ENCODE measurements at regions not wholly inside any gene's neighbourhood (a gene's known extent, or its start where the extent isn't known, plus 50 kb on each side); places are given as distances from the start of the nearest gene placed in this dataset.

DNA sequence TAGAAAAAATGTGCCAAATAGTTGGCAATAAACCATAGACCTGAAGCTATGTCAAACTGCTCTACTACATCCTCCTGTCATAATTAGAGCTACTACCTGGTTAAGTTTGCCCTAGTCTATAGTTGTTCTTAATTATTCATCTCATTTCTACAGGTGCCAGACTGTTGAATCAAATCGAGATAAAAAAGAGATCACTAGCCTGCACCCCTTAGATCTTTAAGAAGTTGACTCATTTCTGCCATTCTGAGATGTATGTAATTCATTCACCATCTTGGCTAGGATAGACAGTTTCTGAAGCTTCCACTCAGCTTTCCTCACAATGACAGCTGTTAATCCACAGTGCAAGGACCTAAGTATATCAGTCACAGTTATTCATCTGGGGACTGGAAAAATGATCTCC lies 452.1 kb upstream of the BOD1L1 start:
- DNase-seq (ENCODE audit: low spot score) = no peak
- no peak overlapping the region for H3K27ac ChIP-seq
- no peak overlapping the region for H3K4me3 ChIP-seq
- no peak for TF ChIP-seq CTCF (IDR thresholded peaks at IDR 0.05)

GRCh38 chr4:14083150-14083549 lies 455.6 kb upstream of the BOD1L1 start:
- DNase-seq (ENCODE audit: low spot score) = no peak
- Histone ChIP-seq H3K27ac (no peak overlapping the region), H3K4me3 (no peak overlapping the region)
- TF ChIP-seq CTCF (IDR thresholded peaks at IDR 0.05) = no peak

DNA sequence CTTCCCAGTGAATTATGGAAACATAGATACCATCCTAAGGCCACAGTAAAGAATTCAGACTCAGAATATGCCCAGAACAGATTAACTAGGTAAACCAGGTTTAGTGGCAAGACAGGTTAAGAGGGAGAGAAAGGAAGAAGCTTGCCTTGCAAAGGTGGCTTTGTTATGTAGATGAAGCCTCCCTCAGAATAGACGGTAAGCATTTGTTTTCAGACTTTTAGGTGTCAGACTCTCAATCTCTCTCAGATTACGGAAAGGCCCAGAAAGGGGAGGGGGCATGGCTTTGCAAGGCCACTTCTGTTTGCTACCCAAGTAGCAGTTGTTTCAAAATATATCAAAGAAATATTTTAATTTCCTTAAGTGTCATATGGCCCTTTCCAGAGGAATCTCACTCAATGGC lies 457.1 kb upstream of the BOD1L1 start:
- no peak overlapping the region for H3K27ac ChIP-seq
- no peak for TF ChIP-seq CTCF (IDR thresholded peaks at IDR 0.05)

GRCh38 chr4:14087459-14087858 lies 459.9 kb upstream of the BOD1L1 start:
- TF ChIP-seq CTCF (IDR thresholded peaks at IDR 0.05) = no peak
- H3K27ac ChIP-seq = no peak overlapping the region

More for the DNA sequence above, 457.1 kb upstream of the BOD1L1 start:
- no peak overlapping the region for H3K4me3 ChIP-seq
- no peak for DNase-seq (ENCODE audit: low spot score)

GRCh38 chr4:14087921-14088320 lies 460.4 kb upstream of the BOD1L1 start:
- TF ChIP-seq CTCF (IDR thresholded peaks at IDR 0.05) = no peak
- H3K4me3 ChIP-seq = no peak overlapping the region

More at GRCh38 chr4:14087459-14087858, 459.9 kb upstream of the BOD1L1 start:
- DNase-seq (ENCODE audit: low spot score) = no peak
- no peak overlapping the region for H3K4me3 ChIP-seq

DNA sequence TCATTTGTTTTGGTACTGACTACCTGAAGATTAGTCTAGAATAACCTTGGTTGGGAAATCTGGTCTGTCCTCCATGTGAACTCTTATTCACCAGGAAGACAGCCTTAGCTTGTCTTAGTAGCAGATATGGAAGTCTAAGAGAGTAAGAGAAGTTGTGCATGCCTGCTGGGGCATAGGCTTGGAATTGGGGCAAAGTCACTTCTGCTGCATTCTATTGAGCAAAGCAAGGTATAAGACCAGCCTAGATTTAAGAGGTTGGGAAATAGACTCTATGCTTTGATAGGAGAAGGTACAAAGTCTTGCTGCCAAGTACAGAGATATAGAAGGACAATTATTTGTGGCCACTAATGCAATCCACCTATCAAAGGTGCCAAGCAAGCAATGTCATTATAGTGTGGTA lies 464.0 kb upstream of the BOD1L1 start:
- no peak for DNase-seq (ENCODE audit: low spot score)
- no peak overlapping the region for H3K4me3 ChIP-seq
- no peak for TF ChIP-seq CTCF (IDR thresholded peaks at IDR 0.05)
- no peak overlapping the region for H3K27ac ChIP-seq

More at GRCh38 chr4:14087921-14088320, 460.4 kb upstream of the BOD1L1 start:
- H3K27ac ChIP-seq = no peak overlapping the region
- DNase-seq (ENCODE audit: low spot score) = no peak

- TF ChIP-seq CTCF (IDR thresholded peaks at IDR 0.05) = no peak
- Histone ChIP-seq H3K27ac (no peak overlapping the region), H3K4me3 (no peak overlapping the region)
- DNase-seq (ENCODE audit: low spot score) = no peak
Observed at GRCh38 chr4:14091966-14092365, 464.4 kb upstream of the BOD1L1 start.

Measured in coronary artery (tissue), 2 donors.